Activated CD4-positive, alpha-beta T cell treated with anti-CD3 and anti-CD28 coated beads, Interleukin-10, Interleukin-2, amounts not matched to agents 100 ng/mL and 50 ng/mL, durations not matched to agents 16 hours and 8 hours (primary cell): ENCODE measurements at regions not wholly inside any gene's neighbourhood (a gene's known extent, or its start where the extent isn't known, plus 50 kb on each side); places are given as distances from the start of the nearest gene placed in this dataset.
"Not testable (repeated sequence)": the region's sequence is repeated elsewhere in the genome, so short reads cannot be mapped to it uniquely, and the experiment has no call there.

ENCODE experiments used
- DNase-seq: peaks from one replicate; pipeline ENCODE4 v3.0.0-alpha.2; 2020

- DNase-seq = not testable (repeated sequence)
These were observed 84.3 kb downstream of the IRS2 start for GRCh38 chr13:109702030-109702597.

- DNase-seq = no peak
These were observed 86.2 kb downstream of the IRS2 start for GRCh38 chr13:109700176-109700575.

- no peak for DNase-seq
These were observed 86.7 kb downstream of the IRS2 start for GRCh38 chr13:109699628-109700071.

GRCh38 chr13:109698779-109699178, 87.6 kb downstream of the IRS2 start:
- no peak for DNase-seq

GRCh38 chr13:109697936-109698335, 88.4 kb downstream of the IRS2 start:
- no peak for DNase-seq

- no peak for DNase-seq
These were observed 90.8 kb downstream of the IRS2 start for GRCh38 chr13:109695402-109696190.

- no peak for DNase-seq
These were observed 91.4 kb downstream of the IRS2 start for GRCh38 chr13:109694972-109695371.

GRCh38 chr13:109693213-109693612, 93.2 kb downstream of the IRS2 start:
- DNase-seq = no peak

GRCh38 chr13:109691689-109692088, 94.7 kb downstream of the IRS2 start:
- DNase-seq = no peak

GRCh38 chr13:109687559-109688448, 98.6 kb downstream of the IRS2 start:
- no peak for DNase-seq

GRCh38 chr13:109685203-109685602, 101.2 kb downstream of the IRS2 start:
- no peak for DNase-seq

GRCh38 chr13:109684824-109685202, 101.6 kb downstream of the IRS2 start:
- DNase-seq = no peak

GRCh38 chr13:109684084-109684823, 102.1 kb downstream of the IRS2 start:
- DNase-seq = no peak

- no peak for DNase-seq
These were observed 103.7 kb downstream of the IRS2 start for GRCh38 chr13:109682534-109683244.

- DNase-seq = no peak
These were observed 105.5 kb downstream of the IRS2 start for GRCh38 chr13:109680930-109681329.

- no peak for DNase-seq
These were observed 106.1 kb downstream of the IRS2 start for GRCh38 chr13:109680288-109680687.

- DNase-seq = no peak
These were observed 107.9 kb downstream of the IRS2 start for GRCh38 chr13:109678459-109678858.

GRCh38 chr13:109677206-109677605, 109.2 kb downstream of the IRS2 start:
- DNase-seq = no peak

GRCh38 chr13:109673477-109673876, 112.9 kb downstream of the IRS2 start:
- DNase-seq = no peak

- DNase-seq = no peak
These were observed 113.8 kb downstream of the IRS2 start for GRCh38 chr13:109672545-109672944.

GRCh38 chr13:109671919-109672318, 114.5 kb downstream of the IRS2 start:
- no peak for DNase-seq

- no peak for DNase-seq
These were observed 115.6 kb downstream of the IRS2 start for GRCh38 chr13:109670776-109671175.
